ENCODE measurements at regions not wholly inside any gene's neighbourhood (a gene's known extent, or its start where the extent isn't known, plus 50 kb on each side); places are given as distances from the start of the nearest gene placed in this dataset.

GRCh38 chr2:180520206-180520605, 460.2 kb upstream of the UBE2E3 start:
- DNase-seq, result no peak
- no peak overlapping the region for H3K27ac ChIP-seq
- H3K27me3 ChIP-seq, result no peaks in the 10 kb centered on the region
- H3K36me3 ChIP-seq, result no peaks in the 10 kb centered on the region
- no peaks in the 10 kb centered on the region for H3K9me3 ChIP-seq
- TF ChIP-seq EP300 (IDR thresholded peaks at IDR 0.05) (no peak), POLR2A (IDR thresholded peaks at IDR 0.05) (no peak)
- TF ChIP-seq, protein P1, sequence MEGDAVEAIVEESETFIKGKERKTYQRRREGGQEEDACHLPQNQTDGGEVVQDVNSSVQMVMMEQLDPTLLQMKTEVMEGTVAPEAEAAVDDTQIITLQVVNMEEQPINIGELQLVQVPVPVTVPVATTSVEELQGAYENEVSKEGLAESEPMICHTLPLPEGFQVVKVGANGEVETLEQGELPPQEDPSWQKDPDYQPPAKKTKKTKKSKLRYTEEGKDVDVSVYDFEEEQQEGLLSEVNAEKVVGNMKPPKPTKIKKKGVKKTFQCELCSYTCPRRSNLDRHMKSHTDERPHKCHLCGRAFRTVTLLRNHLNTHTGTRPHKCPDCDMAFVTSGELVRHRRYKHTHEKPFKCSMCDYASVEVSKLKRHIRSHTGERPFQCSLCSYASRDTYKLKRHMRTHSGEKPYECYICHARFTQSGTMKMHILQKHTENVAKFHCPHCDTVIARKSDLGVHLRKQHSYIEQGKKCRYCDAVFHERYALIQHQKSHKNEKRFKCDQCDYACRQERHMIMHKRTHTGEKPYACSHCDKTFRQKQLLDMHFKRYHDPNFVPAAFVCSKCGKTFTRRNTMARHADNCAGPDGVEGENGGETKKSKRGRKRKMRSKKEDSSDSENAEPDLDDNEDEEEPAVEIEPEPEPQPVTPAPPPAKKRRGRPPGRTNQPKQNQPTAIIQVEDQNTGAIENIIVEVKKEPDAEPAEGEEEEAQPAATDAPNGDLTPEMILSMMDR (IDR thresholded peaks at IDR 0.05), result no peak
- intact Hi-C loops (cut with DNase I), result no loop called here
- no peak overlapping the region for H3K4me3 ChIP-seq
- H3K4me1 ChIP-seq (ENCODE audit: insufficient read depth), result no peaks in the 10 kb centered on the region

DNA sequence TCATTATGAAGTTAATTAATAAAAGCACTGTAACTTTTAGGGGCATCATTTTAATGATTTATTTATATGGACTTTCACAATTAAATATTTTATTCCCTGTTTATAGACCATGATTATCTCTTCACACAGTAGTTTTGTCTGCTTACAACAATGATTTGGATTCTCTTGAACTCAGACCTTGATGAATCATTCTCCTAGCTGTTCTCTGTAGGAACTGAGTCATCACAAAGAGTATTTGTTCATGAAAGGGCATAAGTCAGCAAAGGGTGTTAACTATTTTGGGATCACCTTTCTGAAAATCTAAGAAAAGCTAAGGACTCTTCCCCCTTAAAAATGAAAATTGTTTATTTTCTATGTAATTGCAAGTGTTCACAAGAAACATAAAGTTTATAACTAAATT, 461.1 kb upstream of the UBE2E3 start:
- TF ChIP-seq, protein P1 (IDR thresholded peaks at IDR 0.05), result no peak
- TF ChIP-seq POLR2A (IDR thresholded peaks at IDR 0.05) (no peak), EP300 (IDR thresholded peaks at IDR 0.05) (no peak)
- no peak overlapping the region for H3K27ac ChIP-seq
- no peaks in the 10 kb centered on the region for H3K9me3 ChIP-seq
- DNase-seq, result no peak
- no peaks in the 10 kb centered on the region for H3K27me3 ChIP-seq
- no peak overlapping the region for H3K4me3 ChIP-seq
- H3K4me1 ChIP-seq (ENCODE audit: insufficient read depth), result no peaks in the 10 kb centered on the region
- intact Hi-C loops (cut with DNase I), result no loop called here
- no peaks in the 10 kb centered on the region for H3K36me3 ChIP-seq

- Histone ChIP-seq H3K27me3 (no peaks in the 10 kb centered on the region), H3K36me3 (no peaks in the 10 kb centered on the region), H3K4me3 (no peak overlapping the region), H3K27ac (no peak overlapping the region), H3K9me3 (no peaks in the 10 kb centered on the region), H3K4me1 (ENCODE audit: insufficient read depth) (no peaks in the 10 kb centered on the region)
- intact Hi-C loops (cut with DNase I), result no loop called here
- TF ChIP-seq POLR2A (IDR thresholded peaks at IDR 0.05) (no peak), EP300 (IDR thresholded peaks at IDR 0.05) (no peak)
- no peak for DNase-seq
- WGBS, 3 donors, result 59 to 83% (median 78%) methylated on average over 2 of the region's 2 CpGs
These were observed 464.2 kb upstream of the UBE2E3 start for GRCh38 chr2:180516232-180516631.

DNA sequence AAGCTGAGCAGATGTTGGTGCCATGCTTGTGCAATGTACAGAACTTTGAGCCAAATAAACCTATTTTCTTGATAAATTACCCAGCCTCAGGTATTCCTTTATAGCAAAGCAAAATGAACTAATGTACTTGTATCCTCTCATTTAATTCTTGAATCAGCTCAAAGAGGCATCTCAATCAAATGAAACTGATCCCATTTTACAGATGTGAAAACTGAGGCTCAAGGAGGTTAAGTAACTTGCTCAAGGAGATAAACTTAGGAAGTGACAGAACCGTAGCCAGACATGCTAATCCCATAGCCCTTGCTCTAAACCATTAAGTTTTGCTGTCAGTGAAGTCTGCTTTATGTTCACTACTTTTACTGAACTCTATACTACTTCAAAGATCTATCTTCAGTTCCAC, 467.0 kb upstream of the UBE2E3 start:
- Histone ChIP-seq H3K27me3 (no peaks in the 10 kb centered on the region), H3K4me3 (no peak overlapping the region), H3K9me3 (no peaks in the 10 kb centered on the region), H3K4me1 (ENCODE audit: insufficient read depth) (no peaks in the 10 kb centered on the region), H3K27ac (no peak overlapping the region), H3K36me3 (no peaks in the 10 kb centered on the region)
- intact Hi-C loops (cut with DNase I), result no loop called here
- no peak for TF ChIP-seq POLR2A (IDR thresholded peaks at IDR 0.05)
- no peak for TF ChIP-seq EP300 (IDR thresholded peaks at IDR 0.05)
- TF ChIP-seq, protein P1 (IDR thresholded peaks at IDR 0.05), result no peak
- WGBS, 3 donors, result 56 to 83% (median 67%) methylated on average over 1 of the region's 1 CpG
- DNase-seq, result no peak

DNA sequence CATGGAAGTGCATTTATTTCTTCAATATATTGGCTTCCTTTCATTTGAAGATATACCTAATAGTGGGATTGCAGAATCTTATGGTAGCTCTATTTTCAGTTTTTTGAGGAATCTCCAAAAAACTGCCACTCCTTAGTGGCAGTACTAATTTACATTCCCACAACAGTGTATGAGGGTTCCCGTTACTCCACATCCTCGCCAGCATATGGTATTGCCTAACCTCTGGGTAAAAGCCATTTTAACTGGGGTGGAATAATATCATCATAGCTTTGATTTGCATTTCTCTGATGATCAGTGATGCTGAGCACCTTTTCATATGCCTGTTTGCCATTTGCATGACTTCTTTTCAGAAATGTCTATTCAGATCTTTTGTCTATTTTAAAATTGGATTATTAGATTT, 471.9 kb upstream of the UBE2E3 start:
- 67 to 97% (median 90%) methylated on average over 2 of the region's 2 CpGs for WGBS, 3 donors
- Histone ChIP-seq H3K27me3 (no peaks in the 10 kb centered on the region), H3K4me1 (ENCODE audit: insufficient read depth) (no peaks in the 10 kb centered on the region), H3K4me3 (no peak overlapping the region), H3K27ac (no peak overlapping the region), H3K9me3 (no peaks in the 10 kb centered on the region), H3K36me3 (no peaks in the 10 kb centered on the region)
- TF ChIP-seq POLR2A (IDR thresholded peaks at IDR 0.05), result no peak
- DNase-seq, result no peak
- intact Hi-C loops (cut with DNase I), result no loop called here

GRCh38 chr2:180507028-180507427, 473.4 kb upstream of the UBE2E3 start:
- 45 to 75% (median 48%) methylated on average over 2 of the region's 2 CpGs for WGBS, 3 donors
- Histone ChIP-seq H3K4me1 (ENCODE audit: insufficient read depth) (no peaks in the 10 kb centered on the region), H3K9me3 (no peaks in the 10 kb centered on the region), H3K27ac (no peak overlapping the region), H3K4me3 (no peak overlapping the region), H3K36me3 (no peaks in the 10 kb centered on the region), H3K27me3 (no peaks in the 10 kb centered on the region)
- TF ChIP-seq POLR2A (IDR thresholded peaks at IDR 0.05) (no peak), EP300 (IDR thresholded peaks at IDR 0.05) (no peak)
- TF ChIP-seq, protein P1 (IDR thresholded peaks at IDR 0.05), result no peak
- no peak for DNase-seq
- intact Hi-C loops (cut with DNase I), result no loop called here
